ENCODE measurements at regions not wholly inside any gene's neighbourhood (a gene's known extent, or its start where the extent isn't known, plus 50 kb on each side); places are given as distances from the start of the nearest gene placed in this dataset.
A peak's percentile ranks its signal among the peaks of the same experiment; 100 is the strongest.

- no peaks in the 10 kb centered on the region for H3K36me3 ChIP-seq
- peaks cover 0 to 9% (median 0%) of the 10 kb centered on the region in 4 donors for H3K4me1 ChIP-seq
- 50% methylated on average over 2 of the region's 3 CpGs for WGBS (ENCODE audit: insufficient coverage, low coverage, low lambda C conversion rate, missing lambda C conversion rate)
- no peak overlapping the region for H3K4me3 ChIP-seq
- intact Hi-C loops (cut with DNase I): no loop called here
- no peak for TF ChIP-seq POLR2A (IDR thresholded peaks at IDR 0.05)
- TF ChIP-seq, protein P1, sequence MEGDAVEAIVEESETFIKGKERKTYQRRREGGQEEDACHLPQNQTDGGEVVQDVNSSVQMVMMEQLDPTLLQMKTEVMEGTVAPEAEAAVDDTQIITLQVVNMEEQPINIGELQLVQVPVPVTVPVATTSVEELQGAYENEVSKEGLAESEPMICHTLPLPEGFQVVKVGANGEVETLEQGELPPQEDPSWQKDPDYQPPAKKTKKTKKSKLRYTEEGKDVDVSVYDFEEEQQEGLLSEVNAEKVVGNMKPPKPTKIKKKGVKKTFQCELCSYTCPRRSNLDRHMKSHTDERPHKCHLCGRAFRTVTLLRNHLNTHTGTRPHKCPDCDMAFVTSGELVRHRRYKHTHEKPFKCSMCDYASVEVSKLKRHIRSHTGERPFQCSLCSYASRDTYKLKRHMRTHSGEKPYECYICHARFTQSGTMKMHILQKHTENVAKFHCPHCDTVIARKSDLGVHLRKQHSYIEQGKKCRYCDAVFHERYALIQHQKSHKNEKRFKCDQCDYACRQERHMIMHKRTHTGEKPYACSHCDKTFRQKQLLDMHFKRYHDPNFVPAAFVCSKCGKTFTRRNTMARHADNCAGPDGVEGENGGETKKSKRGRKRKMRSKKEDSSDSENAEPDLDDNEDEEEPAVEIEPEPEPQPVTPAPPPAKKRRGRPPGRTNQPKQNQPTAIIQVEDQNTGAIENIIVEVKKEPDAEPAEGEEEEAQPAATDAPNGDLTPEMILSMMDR (IDR thresholded peaks at IDR 0.05): no peak
- H3K9me3 ChIP-seq: no peaks in the 10 kb centered on the region
- ATAC-seq (peak; percentile 19 to 38 (median 23)), DNase-seq (no peak)
- no peak overlapping the region for H3K27ac ChIP-seq
- H3K27me3 ChIP-seq: no peaks in the 10 kb centered on the region
These were observed 496.7 kb downstream of the COG6 start for GRCh38 chr13:40152145-40152544.

GRCh38 chr13:40152922-40153321, 497.5 kb downstream of the COG6 start:
- WGBS (ENCODE audit: insufficient coverage, low coverage, low lambda C conversion rate, missing lambda C conversion rate): 72% methylated on average over 3 of the region's 4 CpGs
- Histone ChIP-seq H3K27ac (no peak overlapping the region), H3K27me3 (no peaks in the 10 kb centered on the region), H3K36me3 (no peaks in the 10 kb centered on the region), H3K4me1 (peaks cover 0 to 9% (median 0%) of the 10 kb centered on the region in 4 donors), H3K4me3 (no peak overlapping the region), H3K9me3 (no peaks in the 10 kb centered on the region)
- intact Hi-C loops (cut with DNase I): no loop called here
- ATAC-seq: peak in 2 of 4 donors; percentile 72 to 73
- no peak for DNase-seq
- no peak for TF ChIP-seq POLR2A (IDR thresholded peaks at IDR 0.05)
- TF ChIP-seq, protein P1 (IDR thresholded peaks at IDR 0.05): no peak

GRCh38 chr13:40153516-40153915, 498.1 kb downstream of the COG6 start:
- no peak overlapping the region for H3K4me3 ChIP-seq
- intact Hi-C loops (cut with DNase I): no loop called here
- DNase-seq (no peak), ATAC-seq (peak in 3 of 4 donors; percentile 18 to 40 (median 26))
- peaks cover 0 to 9% (median 0%) of the 10 kb centered on the region in 4 donors for H3K4me1 ChIP-seq
- no peak for TF ChIP-seq POLR2A (IDR thresholded peaks at IDR 0.05)
- TF ChIP-seq, protein P1 (IDR thresholded peaks at IDR 0.05): no peak
- H3K9me3 ChIP-seq: no peaks in the 10 kb centered on the region
- 69% methylated on average over 2 of the region's 2 CpGs for WGBS (ENCODE audit: insufficient coverage, low coverage, low lambda C conversion rate, missing lambda C conversion rate)
- H3K27ac ChIP-seq: no peak overlapping the region
- H3K36me3 ChIP-seq: no peaks in the 10 kb centered on the region
- H3K27me3 ChIP-seq: no peaks in the 10 kb centered on the region

DNA sequence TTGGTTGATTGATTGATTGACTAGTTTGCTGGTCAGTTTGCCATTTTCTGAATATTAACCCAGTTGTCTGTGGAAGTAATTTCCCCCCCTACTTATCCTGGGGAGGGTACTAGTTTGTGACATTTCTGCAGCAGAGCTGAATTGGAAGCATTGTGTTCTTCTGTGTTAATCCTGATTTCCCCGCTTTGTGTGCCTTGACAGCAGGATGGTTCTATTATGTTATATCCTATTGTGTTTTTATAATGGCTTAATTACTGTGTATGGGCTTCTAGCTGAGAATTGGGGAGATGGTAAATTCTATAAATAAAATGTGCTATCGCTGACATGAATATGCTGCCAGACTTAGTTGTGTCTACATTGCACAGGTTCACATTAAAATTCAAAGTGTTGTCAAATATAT, 499.7 kb downstream of the COG6 start:
- ATAC-seq (no peak), DNase-seq (no peak)
- TF ChIP-seq POLR2A (IDR thresholded peaks at IDR 0.05): no peak
- TF ChIP-seq, protein P1 (IDR thresholded peaks at IDR 0.05): no peak
- Histone ChIP-seq H3K27ac (no peak overlapping the region), H3K36me3 (no peaks in the 10 kb centered on the region), H3K27me3 (no peaks in the 10 kb centered on the region), H3K4me3 (no peak overlapping the region), H3K9me3 (no peaks in the 10 kb centered on the region), H3K4me1 (peaks cover 0 to 9% (median 0%) of the 10 kb centered on the region in 4 donors)
- intact Hi-C loops (cut with DNase I): no loop called here
- WGBS (ENCODE audit: insufficient coverage, low coverage, low lambda C conversion rate, missing lambda C conversion rate): 95% methylated on average over 2 of the region's 2 CpGs

DNA sequence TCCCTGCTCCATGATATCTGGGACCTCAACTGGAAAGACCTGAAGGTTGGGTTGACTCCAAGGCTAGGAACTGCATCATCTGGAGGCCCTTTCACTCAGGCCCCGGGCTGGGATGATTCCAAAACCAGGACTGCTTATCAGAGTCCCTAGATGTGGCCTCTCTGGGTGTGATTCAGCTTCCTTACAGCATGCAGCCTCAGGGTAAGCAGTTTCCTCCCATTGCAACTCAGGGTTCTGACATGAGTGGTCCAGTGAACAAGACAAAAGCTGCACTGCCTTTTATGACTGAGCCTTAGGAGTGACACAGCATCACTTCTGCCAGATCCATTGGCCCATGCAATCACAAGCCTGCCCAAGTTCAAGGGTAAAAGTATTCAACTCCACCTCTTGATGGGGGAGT, 502.8 kb downstream of the COG6 start:
- TF ChIP-seq, protein P1 (IDR thresholded peaks at IDR 0.05): no peak
- TF ChIP-seq POLR2A (IDR thresholded peaks at IDR 0.05): no peak
- peaks cover 0 to 2% (median 0%) of the 10 kb centered on the region in 4 donors for H3K4me1 ChIP-seq
- peak; percentile 22 to 78 (median 61) for ATAC-seq
- no peaks in the 10 kb centered on the region for H3K9me3 ChIP-seq
- no peaks in the 10 kb centered on the region for H3K27me3 ChIP-seq
- H3K27ac ChIP-seq: no peak overlapping the region
- no peaks in the 10 kb centered on the region for H3K36me3 ChIP-seq
- no CpG with 5 or more reads among the region's 1 CpG for WGBS (ENCODE audit: insufficient coverage, low coverage, low lambda C conversion rate, missing lambda C conversion rate)
- no peak overlapping the region for H3K4me3 ChIP-seq
- no peak for DNase-seq
- intact Hi-C loops (cut with DNase I): no loop called here

Data from right lobe of liver (tissue), 6 donors.